Right lobe of liver (tissue), 4 donors: ENCODE measurements at regions not wholly inside any gene's neighbourhood (a gene's known extent, or its start where the extent isn't known, plus 50 kb on each side); places are given as distances from the start of the nearest gene placed in this dataset.

Experiments
- POLR2A ChIP-seq: fragments of 450-650 bp; IDR thresholded peaks from one replicate; pipeline ENCODE4 v1.6.1; 2017; ENCODE audit warnings: antibody characterized with exemption, mild to moderate bottlenecking
- TF ChIP-seq, protein P1 (sequence below), 4 donors: fragments of 200-600 bp in 3 of 4; fragments of 450-650 bp in 1 of 4; IDR thresholded peaks; one replicate each; pipeline versions ENCODE4 v1.5.1 to v1.8.0; 2016 to 2022; ENCODE audit warnings: antibody characterized with exemption in 4 of 4, mild to moderate bottlenecking in 2 of 4
- donor health status: DM: no; HTN: no; CAD: no.
- donor health status: DM: no; HTN: no; CAD: no.
- donor health status: DM: no; HTN: yes; CAD: no.

DNA sequence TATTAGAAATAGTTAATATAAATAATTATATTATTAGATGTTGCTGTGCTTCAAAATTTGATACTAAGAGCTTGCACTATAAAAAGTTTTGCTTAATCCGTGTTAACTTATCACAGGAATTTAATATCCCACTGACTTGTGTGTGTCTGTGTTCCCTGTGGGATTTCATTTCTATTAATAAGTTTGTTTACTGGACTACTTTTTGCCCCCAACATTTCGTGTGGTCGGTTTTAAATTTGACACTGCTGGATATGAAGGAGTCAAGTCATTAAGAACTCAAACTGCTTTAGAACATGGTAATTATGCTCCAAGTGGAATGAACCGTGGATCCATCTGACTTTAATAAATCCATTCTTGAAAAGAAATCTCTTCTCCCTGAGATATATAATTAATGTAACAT lies 182.2 kb upstream of the NUDT4 start:
- TF ChIP-seq, protein P1, sequence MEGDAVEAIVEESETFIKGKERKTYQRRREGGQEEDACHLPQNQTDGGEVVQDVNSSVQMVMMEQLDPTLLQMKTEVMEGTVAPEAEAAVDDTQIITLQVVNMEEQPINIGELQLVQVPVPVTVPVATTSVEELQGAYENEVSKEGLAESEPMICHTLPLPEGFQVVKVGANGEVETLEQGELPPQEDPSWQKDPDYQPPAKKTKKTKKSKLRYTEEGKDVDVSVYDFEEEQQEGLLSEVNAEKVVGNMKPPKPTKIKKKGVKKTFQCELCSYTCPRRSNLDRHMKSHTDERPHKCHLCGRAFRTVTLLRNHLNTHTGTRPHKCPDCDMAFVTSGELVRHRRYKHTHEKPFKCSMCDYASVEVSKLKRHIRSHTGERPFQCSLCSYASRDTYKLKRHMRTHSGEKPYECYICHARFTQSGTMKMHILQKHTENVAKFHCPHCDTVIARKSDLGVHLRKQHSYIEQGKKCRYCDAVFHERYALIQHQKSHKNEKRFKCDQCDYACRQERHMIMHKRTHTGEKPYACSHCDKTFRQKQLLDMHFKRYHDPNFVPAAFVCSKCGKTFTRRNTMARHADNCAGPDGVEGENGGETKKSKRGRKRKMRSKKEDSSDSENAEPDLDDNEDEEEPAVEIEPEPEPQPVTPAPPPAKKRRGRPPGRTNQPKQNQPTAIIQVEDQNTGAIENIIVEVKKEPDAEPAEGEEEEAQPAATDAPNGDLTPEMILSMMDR (IDR thresholded peaks at IDR 0.05): no peak
- no peak for TF ChIP-seq POLR2A
